ENCODE measurements at regions not wholly inside any gene's neighbourhood (a gene's known extent, or its start where the extent isn't known, plus 50 kb on each side); places are given as distances from the start of the nearest gene placed in this dataset.

GRCh38 chr14:101351769-101352168 lies 209.5 kb upstream of the DIO3 start:
- no peak for TF ChIP-seq EZH2 (IDR thresholded peaks at IDR 0.05; ENCODE audit: insufficient read depth, low read length)
- TF ChIP-seq CTCF (IDR thresholded peaks at IDR 0.05; ENCODE audit: insufficient read depth, low read depth, low read length) = no peak

Measured in astrocyte (in vitro differentiated cells and primary cell).